ENCODE measurements at regions not wholly inside any gene's neighbourhood (a gene's known extent, or its start where the extent isn't known, plus 50 kb on each side); places are given as distances from the start of the nearest gene placed in this dataset.
"Not testable (repeated sequence)": the region's sequence is repeated elsewhere in the genome, so short reads cannot be mapped to it uniquely, and the experiment has no call there.

- no peak for DNase-seq
These were observed 51.2 kb upstream of the THRB start for GRCh38 chr3:24545887-24546286.

GRCh38 chr3:24548278-24548677 is 53.6 kb upstream of the THRB start:
- DNase-seq = no peak

GRCh38 chr3:24550588-24550987 is 55.9 kb upstream of the THRB start:
- DNase-seq = no peak

- no peak for DNase-seq
These were observed 57.0 kb upstream of the THRB start for GRCh38 chr3:24551626-24552025.

DNA sequence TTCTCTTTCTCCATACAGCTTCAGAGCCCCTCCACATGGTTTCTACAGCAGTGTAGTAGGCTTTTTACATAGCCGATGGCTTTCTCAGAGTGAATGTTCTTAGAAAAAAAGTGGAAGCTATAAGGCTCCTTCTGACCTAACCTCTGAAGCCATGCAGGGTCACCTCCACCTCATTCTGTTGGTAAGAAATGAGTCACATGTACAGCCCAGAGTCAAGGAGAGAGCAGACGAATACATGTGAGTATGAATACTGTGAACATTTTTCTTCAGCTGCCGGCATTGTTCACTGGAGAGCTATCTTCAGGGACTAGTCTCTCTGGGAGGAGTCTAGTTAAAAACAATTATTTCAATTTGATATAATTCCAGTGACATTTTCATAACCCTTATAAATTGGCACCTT is 68.2 kb upstream of the THRB start:
- no peak for DNase-seq

GRCh38 chr3:24565053-24565452 is 70.4 kb upstream of the THRB start:
- no peak for DNase-seq

DNA sequence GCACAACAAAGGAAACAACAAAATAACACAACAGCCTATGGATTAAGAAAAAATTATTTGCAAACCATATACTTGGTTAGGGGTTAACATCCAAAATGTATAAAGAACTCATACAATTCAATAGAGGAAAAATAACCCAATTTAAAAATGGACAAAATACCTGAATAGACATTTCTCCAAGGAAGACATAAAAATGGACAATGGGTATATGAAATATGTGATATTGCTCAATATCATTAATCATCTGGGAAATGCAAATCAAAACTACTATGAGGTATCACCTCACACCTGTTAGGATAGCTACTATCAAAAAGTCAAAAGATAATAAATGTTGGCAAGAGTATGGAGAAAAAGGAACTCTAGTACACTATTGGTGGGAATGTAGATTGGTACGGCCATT is 71.0 kb upstream of the THRB start:
- DNase-seq = no peak

DNA sequence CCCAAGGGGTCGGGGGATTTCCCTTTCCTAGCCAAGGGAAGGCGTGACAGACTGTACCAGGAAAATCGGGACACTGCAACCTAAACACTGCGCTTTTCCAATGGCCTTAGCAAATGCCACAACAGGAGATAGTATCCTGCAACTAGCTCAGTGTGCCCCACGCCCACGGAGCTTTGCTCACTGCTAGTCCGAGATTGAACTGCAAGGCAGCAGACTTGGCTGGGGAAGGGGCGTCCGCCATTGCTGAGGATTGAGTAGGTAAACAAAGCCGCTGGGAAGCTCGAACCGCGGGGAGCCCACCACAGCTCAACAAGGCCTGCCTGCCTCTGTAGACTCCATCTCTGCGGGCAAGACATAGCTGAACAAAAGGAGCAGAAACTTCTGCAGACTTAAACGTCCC is 72.3 kb upstream of the THRB start:
- DNase-seq = no peak

- DNase-seq = not testable (repeated sequence)
These were observed 77.8 kb upstream of the THRB start for GRCh38 chr3:24572409-24572808.

DNA sequence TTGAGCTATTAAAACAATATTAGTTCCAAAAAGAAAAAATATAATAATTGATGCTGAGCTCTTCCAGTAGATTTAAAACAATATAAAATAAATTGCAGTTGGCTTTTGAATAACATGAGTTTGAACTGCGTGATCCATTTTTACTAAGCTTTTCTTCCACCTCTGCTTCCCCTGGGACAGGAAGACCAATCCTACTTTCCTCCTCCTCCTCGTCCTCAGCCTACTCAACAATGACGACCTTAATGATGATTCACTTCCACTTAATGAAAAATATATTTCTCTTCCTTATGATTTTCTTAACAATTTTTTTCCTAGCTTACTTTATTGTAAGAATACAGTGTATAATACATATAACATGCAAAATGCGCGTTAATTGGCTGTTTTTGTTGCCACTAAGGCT is 78.9 kb upstream of the THRB start:
- DNase-seq = no peak

DNA sequence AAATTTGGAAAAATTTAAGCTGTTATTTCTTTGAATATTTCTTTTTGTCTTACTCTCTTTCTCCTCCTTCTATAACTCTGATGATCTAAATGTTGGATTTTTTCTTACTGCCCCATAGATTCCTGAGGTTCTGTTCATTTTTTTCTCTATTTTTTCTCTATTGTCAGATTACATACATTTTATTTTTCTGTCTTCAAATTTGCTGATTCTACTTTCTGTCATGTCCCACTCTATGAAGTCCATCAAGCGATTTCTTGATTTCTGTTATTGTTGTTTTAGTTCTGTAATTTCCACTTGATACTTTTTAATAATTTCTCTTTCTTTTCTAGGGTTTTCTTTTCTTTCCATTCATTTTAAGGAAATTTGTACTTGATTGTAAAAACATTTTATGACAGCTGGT is 83.7 kb upstream of the THRB start:
- no peak for DNase-seq

DNA sequence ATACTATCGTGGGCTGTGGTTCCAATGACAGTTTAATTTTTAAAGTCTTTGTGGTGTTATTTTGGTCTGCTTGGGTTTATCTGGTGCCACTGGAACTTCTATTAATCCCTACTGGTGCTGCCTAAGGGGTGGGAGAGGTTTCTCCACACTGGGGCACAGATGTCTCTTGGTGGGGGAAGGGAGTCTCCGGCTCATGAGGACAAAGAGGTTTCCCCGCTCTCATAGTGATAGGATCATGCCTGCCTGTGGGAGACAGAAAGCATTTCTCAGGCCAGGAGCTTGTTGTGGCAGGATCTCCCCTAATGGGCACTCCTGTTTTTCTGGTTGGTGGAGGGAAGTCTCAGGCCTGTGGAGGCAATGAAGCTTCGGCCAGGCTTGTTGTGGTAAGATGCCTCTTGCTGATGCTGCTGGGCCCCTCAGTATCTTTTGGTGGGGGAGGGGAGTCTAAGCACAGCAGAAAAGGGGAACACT is 84.3 kb upstream of the THRB start:
- DNase-seq = no peak

DNA sequence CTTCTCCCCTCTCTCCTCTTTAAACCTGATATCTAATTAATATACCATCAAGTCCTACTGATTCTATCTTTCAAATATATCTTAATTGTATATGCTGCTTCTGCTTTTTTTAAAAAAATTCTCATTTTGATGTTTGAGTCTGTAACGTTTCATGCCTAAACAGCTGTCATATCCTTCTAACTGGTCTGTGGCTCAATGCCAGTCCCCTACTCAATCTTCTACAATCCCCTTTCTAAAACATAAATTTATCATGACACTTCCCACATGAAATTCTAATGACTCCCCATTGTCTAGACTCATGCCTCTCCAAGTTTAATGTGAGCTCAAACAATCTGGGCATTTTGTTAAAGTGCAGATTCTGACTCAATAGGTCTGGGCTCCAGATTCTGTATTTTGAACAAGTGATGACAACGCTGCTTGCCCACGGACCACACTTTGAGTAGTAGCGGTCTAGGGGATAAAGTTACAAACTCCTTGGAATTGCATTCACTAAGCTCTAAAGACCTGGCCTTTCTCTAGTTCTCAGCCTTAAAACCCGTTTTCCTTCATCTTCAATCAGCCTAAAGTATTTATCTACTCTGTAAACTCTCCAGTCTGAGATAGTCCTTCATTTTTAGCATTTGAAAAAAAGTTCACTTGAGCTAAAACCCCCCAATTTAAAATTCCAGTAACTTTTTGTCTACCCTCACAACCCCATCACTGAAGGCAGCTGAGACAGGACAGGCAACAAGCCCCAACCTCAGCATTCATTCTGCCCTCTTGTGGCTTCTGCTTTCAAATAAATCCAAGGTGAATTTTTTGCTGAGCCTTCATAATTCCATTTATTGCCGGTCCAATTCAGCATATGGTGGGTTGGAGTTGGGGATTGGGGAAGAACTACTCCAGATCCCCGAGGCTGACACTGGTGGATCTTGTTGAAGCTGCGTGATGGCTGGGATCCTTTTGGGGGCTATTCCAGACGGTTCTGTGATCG is 88.1 kb upstream of the THRB start:
- no peak for DNase-seq

- DNase-seq = no peak
These were observed 92.3 kb upstream of the THRB start for GRCh38 chr3:24586920-24587319.

DNA sequence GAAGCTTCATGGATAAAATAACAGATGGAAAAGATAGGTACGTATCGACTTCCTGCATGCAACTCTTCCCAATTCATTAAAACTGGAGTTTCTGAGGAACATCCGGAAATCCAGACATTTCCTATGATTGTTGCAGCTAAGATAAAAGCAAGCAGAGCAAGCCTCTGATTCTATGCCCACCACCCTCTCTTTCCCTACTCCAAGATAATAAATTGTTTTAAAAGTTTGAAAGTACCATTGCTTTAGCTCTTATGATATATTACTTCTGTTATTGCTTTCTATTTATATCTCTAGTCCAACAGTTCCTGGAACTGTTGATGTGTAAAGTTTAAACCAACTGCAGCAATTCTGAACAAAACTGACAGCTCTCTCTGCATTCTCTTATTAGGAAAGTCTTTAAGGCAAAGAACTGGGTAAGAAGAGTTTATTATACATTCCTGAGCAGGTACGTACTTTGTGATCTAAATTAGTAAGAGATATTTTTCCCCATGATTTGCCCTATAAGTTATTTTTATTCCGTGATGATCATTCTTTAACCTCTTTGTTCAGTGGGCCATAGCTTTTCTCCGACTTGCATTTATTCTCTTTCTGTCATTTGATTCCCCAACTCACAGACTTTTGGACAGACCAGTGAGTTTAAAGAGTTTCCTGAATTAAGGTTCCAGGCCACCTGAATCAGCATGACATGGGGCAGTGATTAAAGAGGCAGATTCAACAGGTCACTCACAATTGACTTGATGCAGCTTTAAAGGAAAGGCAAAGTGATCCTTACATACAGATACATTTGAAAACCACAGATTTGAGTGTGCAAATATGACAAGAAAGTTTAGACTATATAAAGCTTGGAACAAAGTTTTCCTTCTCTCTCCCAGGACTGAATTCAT is 94.2 kb upstream of the THRB start:
- DNase-seq = no peak

DNA sequence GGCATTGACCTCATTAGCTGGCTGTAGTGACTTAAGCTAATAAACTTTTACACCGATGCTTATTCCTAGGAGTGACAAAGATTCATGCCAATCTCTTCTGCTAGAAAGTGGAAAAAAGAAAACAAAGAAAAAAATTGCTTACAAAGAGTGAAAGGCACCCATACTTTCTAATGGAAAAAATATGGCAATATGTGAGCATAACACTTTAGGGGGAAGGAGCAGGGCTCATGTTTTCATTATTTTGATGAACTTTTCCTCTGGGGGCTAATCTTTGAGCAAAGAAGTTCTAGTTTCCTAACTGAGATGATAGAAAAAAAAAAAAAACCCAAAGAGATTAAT is 94.8 kb upstream of the THRB start:
- no peak for DNase-seq

DNA sequence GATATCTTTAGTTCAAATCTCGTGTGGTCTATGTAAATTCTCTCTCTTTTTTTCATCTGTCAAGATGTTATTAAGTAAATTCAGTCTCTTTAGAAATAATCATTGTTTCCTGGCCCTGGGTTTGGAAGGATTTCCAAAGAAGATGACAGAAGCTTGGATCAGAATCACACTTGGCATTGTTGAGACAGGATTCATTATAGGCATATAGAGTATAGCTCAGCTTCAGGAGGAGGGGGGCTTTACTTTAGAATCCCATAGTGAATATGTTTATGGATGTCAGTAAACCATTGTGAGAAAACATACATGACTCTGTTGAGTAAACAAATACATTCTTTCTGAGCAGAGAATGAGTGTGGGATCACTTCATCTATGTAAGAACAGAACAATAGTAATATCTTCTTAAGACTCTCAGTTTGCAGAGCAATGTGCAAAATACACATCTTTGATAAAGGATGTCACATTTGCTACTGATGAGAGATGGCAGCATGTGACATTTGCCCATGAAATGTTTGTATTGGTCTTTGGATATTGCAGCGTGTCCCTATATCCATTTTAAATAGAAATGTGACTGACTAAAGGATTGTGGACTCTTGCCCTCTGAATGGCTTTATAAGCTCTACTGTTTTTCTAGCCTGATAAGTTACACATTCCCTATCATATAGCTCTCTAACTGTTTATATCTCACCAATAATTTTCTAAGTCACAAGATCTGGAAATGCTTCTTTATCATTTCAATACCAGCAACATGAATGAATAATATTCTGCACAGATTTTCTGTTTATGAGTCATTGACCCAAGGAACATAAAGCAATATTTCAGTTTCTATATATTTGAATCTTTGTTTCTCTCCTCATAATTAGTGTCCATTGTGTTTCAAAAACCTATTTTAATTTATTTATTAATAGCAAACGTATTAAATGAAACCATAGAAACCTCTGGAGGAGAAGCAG is 95.6 kb upstream of the THRB start:
- no peak for DNase-seq

DNA sequence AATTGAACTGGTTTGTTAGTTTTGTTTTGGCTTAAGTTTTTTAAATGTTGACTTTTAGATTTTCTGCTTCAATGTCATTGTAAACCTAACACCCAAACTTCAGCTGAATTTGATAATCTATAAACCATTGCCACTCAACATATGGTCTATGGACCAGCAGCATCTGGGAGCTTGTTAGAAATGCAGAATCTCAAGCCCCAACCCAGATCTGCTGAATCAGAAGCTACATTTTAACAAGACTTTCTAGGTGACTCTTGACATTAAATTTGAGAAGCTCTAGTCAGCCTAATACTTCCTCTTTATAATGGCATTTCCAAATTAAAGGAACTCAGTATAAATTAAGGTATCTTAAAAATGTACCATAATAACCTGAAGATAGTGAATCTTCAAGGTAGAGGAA is 96.5 kb upstream of the THRB start:
- DNase-seq = no peak

DNA sequence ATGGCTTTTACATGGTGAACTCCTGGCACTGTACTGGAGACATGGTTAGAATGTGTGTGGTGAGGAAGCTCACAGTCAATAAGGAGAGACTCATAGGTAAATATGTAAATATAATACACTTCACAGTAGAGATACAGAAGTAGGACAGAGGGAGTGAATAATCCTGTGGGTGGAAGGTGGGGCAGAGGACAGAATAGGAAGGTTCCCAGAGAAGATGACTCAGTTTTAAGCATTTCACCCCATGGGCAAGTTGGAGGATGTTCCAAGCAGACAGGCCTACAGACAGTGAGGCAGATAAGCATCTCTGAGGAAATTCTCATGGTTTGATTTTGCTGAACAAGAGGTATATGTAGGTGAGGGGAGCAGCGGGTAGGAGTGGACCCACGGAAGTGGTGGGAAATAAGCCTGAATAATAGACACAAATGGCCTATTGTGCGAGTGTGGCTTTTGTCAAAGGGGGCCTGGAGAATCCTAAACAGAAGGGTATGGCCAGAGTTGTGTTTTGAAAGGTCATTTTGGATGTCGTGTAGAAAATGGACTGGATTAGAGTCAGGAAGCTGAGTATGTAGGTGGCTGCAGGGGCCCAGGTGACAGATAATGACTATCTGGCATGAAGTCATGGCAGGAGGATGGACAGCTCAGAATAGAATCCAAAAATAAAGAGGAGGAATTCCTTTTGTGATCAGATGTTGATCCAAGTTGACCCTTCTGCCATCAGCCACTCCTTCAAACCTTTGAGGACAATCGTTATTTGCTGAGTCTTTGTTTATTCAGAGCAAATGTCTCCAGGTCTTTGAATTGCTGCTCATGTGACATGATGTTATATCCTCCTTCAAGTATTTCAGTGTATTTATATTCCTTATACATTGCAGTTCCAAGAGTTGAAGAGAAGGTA is 97.3 kb upstream of the THRB start:
- DNase-seq = no peak

GRCh38 chr3:24594161-24594560 is 99.5 kb upstream of the THRB start:
- DNase-seq = no peak

DNA sequence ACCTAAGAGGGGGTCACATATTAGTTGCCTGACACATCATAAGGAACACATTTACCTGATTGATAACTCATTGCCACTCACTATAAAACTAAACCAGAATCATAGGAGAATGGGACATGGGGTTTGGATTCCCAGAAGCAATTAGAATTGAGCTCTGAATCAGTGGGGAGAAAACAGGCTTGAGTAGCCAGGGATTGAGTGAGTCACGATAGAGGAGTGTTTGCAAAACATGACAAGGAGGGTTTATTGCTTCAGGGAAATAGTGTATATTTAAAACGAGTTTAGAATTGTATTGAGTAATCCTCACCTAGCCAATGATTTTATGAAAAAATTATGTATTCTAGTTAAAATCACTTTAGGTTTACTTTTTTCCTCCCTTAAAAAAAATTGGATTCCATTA is 101.1 kb upstream of the THRB start:
- no peak for DNase-seq

DNA sequence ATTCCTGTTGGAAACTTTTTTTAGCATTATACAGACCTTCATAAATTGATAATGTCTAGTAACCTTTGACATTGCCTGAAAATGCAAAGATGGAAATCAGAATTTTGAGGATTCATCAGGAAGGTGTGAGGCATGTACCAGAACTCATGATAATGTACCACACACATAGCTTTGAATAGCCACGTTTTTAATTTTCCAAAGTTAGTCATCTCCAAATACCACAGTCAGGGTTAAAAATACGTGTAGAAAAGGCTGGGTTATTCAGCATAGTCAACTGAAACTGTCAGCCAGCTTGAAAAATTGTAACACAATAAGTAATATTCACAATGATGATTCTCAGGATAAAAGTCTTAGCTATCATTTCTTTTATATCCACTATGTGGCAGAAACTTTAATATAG is 102.0 kb upstream of the THRB start:
- no peak for DNase-seq

All from stimulated activated CD4-positive, alpha-beta T cell treated with anti-CD3 and anti-CD28 coated beads, Interleukin-4, amount 100 ng/mL, for 4 hours (primary cell).